ENCODE measurements at regions not wholly inside any gene's neighbourhood (a gene's known extent, or its start where the extent isn't known, plus 50 kb on each side); places are given as distances from the start of the nearest gene placed in this dataset.

- no peak for TF ChIP-seq EZH2 (IDR thresholded peaks at IDR 0.05; ENCODE audit: insufficient read depth, poor library complexity, severe bottlenecking)
- no peak for TF ChIP-seq EZH2phosphoT487 (IDR thresholded peaks at IDR 0.05; ENCODE audit: insufficient read depth, low read depth)
Measured at GRCh38 chr1:220339581-220339980, 67.3 kb upstream of the RAB3GAP2 start.
